Caco-2 (cell line): ENCODE measurements at regions not wholly inside any gene's neighbourhood (a gene's known extent, or its start where the extent isn't known, plus 50 kb on each side); places are given as distances from the start of the nearest gene placed in this dataset.

Experiments used
- BruUV-seq: library from RNA; stranded (reverse); fragments of 400-500 nt; replicated peaks from 2 replicates; lab custom pipeline; 2021; lab: Mats Ljungman, UMichigan
- CTCF ChIA-PET: fragments of 300-600 bp; sonication (Branson Sonifier 250); formaldehyde crosslinking; loops from one replicate; lab custom pipeline; 2022; ENCODE audit warnings: antibody characterized with exemption; lab: Charles Lee
- POLR2A ChIA-PET: fragments of 300-600 bp; sonication (Branson Sonifier 250); formaldehyde crosslinking; loops from one replicate; lab custom pipeline; 2022; ENCODE audit warnings: antibody characterized with exemption; lab: Charles Lee
- DNase-seq, 2 experiments: peaks; one replicate each; pipeline versions ENCODE4 v3.0.0 to v3.0.0-alpha.2; 2020 to 2022
- H3K27me3 ChIP-seq: replicated peaks from 2 replicates; pipeline ENCODE4 v1.6.0; 2011; ENCODE audit warnings: low read length; ENCODE audit not compliant: control insufficient read depth, insufficient read depth
- H3K36me3 ChIP-seq: 2 replicates; pipeline ENCODE4 v1.5.1; 2011; ENCODE audit warnings: low read length; ENCODE audit not compliant: control insufficient read depth, insufficient read depth
- H3K4me1 ChIP-seq: fragments of 250-450 bp; sonication (Bioruptor Pico); 2 replicates; pipeline ENCODE4 v1.5.1; 2020; ENCODE audit warnings: mild to moderate bottlenecking
- H3K4me3 ChIP-seq: 2 replicates; pipeline ENCODE4 v1.5.1; 2011; ENCODE audit warnings: low read depth, mild to moderate bottlenecking, control low read depth, low read length
- H3K9me3 ChIP-seq: fragments of 250-450 bp; sonication (Bioruptor Pico); 2 replicates; pipeline ENCODE4 v1.5.1; 2020; ENCODE audit warnings: mild to moderate bottlenecking, moderate library complexity
- H3K27ac Mint-ChIP-seq: one replicate; pipeline ENCODE4 v1.8.0; 2022; ENCODE audit warnings: mixed read lengths; ENCODE audit not compliant: unreplicated experiment
- H3K27me3 Mint-ChIP-seq: one replicate; pipeline ENCODE4 v1.8.0; 2022; ENCODE audit warnings: mixed read lengths; ENCODE audit not compliant: insufficient read depth, unreplicated experiment
- H3K36me3 Mint-ChIP-seq: one replicate; pipeline ENCODE4 v1.8.0; 2022; ENCODE audit warnings: mild to moderate bottlenecking, mixed read lengths; ENCODE audit not compliant: insufficient read depth, unreplicated experiment
- H3K4me1 Mint-ChIP-seq: one replicate; pipeline ENCODE4 v1.8.0; 2022; ENCODE audit warnings: low read depth, mixed read lengths; ENCODE audit not compliant: unreplicated experiment
- H3K4me3 Mint-ChIP-seq: one replicate; pipeline ENCODE4 v1.8.0; 2022; ENCODE audit warnings: mild to moderate bottlenecking, moderate library complexity, mixed read lengths; ENCODE audit not compliant: unreplicated experiment
- H3K9me3 Mint-ChIP-seq: one replicate; pipeline ENCODE4 v1.8.0; 2022; ENCODE audit warnings: mixed read lengths; ENCODE audit not compliant: unreplicated experiment
- CTCF ChIP-seq, 2 experiments: fragments of 200-600 bp in 1 of 2; IDR thresholded peaks; 1 replicate in 1 of 2; 2 replicates in 1 of 2; pipeline versions ENCODE4 v1.5.1 to v1.8.0; 2011 to 2022; ENCODE audit warnings: antibody characterized with exemption in 1 of 2, control low read depth in 1 of 2, inconsistent platforms in 1 of 2, low read depth in 1 of 2, low read length in 1 of 2, mild to moderate bottlenecking in 1 of 2, moderate library complexity in 1 of 2; ENCODE audit not compliant: insufficient read depth in 1 of 2, severe bottlenecking in 1 of 2, unreplicated experiment in 1 of 2
- intact Hi-C: fragments of 100-400 bp; cut with micrococcal nuclease; formaldehyde crosslinking; loops from one replicate; pipeline ENCODE4 v1.10.0; 2022; ENCODE audit not compliant: unreplicated experiment

- Mint-ChIP-seq H3K9me3 (no peaks in the 10 kb centered on the region), H3K27ac (no peak overlapping the region), H3K4me1 (no peaks in the 10 kb centered on the region), H3K36me3 (no peaks in the 10 kb centered on the region), H3K4me3 (no peak overlapping the region), H3K27me3 (no peaks in the 10 kb centered on the region)
- BruUV-seq = no TSS peak
- Histone ChIP-seq H3K4me3 (no peak overlapping the region), H3K27me3 (no peaks in the 10 kb centered on the region), H3K4me1 (no peaks in the 10 kb centered on the region), H3K36me3 (no peaks in the 10 kb centered on the region), H3K9me3 (no peaks in the 10 kb centered on the region)
- ChIA-PET CTCF (no interaction called here), POLR2A (no interaction called here)
- no peak for TF ChIP-seq CTCF (IDR thresholded peaks at IDR 0.05; ENCODE audit: insufficient read depth in 1 of 2, low read depth in 1 of 2, low read length in 1 of 2, severe bottlenecking in 1 of 2, unreplicated experiment in 1 of 2)
- intact Hi-C loops = no loop called here
- no peak for DNase-seq
Observed at GRCh38 chr11:129590030-129590752, 214.5 kb downstream of the BARX2 start.

GRCh38 chr11:129590753-129591475 is 215.3 kb downstream of the BARX2 start:
- H3K4me3 Mint-ChIP-seq = no peak overlapping the region
- no TSS peak for BruUV-seq
- intact Hi-C loops = no loop called here
- H3K36me3 ChIP-seq = no peaks in the 10 kb centered on the region
- no peaks in the 10 kb centered on the region for H3K27me3 ChIP-seq
- no peaks in the 10 kb centered on the region for H3K9me3 Mint-ChIP-seq
- H3K9me3 ChIP-seq = no peaks in the 10 kb centered on the region
- CTCF ChIA-PET = no interaction called here
- no peaks in the 10 kb centered on the region for H3K4me1 ChIP-seq
- POLR2A ChIA-PET = no interaction called here
- no peak overlapping the region for H3K4me3 ChIP-seq
- H3K4me1 Mint-ChIP-seq = no peaks in the 10 kb centered on the region
- no peaks in the 10 kb centered on the region for H3K36me3 Mint-ChIP-seq
- DNase-seq = no peak
- H3K27ac Mint-ChIP-seq = no peak overlapping the region
- no peaks in the 10 kb centered on the region for H3K27me3 Mint-ChIP-seq
- no peak for TF ChIP-seq CTCF (IDR thresholded peaks at IDR 0.05; ENCODE audit: insufficient read depth in 1 of 2, low read depth in 1 of 2, low read length in 1 of 2, severe bottlenecking in 1 of 2, unreplicated experiment in 1 of 2)

GRCh38 chr11:129591527-129591926 is 215.9 kb downstream of the BARX2 start:
- CTCF ChIA-PET = no interaction called here
- no peaks in the 10 kb centered on the region for H3K4me1 Mint-ChIP-seq
- no peak for DNase-seq
- no peaks in the 10 kb centered on the region for H3K4me1 ChIP-seq
- no peaks in the 10 kb centered on the region for H3K36me3 ChIP-seq
- H3K9me3 Mint-ChIP-seq = no peaks in the 10 kb centered on the region
- no peak overlapping the region for H3K27ac Mint-ChIP-seq
- no peak for TF ChIP-seq CTCF (IDR thresholded peaks at IDR 0.05; ENCODE audit: insufficient read depth in 1 of 2, low read depth in 1 of 2, low read length in 1 of 2, severe bottlenecking in 1 of 2, unreplicated experiment in 1 of 2)
- H3K36me3 Mint-ChIP-seq = no peaks in the 10 kb centered on the region
- H3K9me3 ChIP-seq = no peaks in the 10 kb centered on the region
- no TSS peak for BruUV-seq
- H3K4me3 Mint-ChIP-seq = no peak overlapping the region
- POLR2A ChIA-PET = no interaction called here
- intact Hi-C loops = no loop called here
- no peak overlapping the region for H3K4me3 ChIP-seq
- no peaks in the 10 kb centered on the region for H3K27me3 ChIP-seq
- H3K27me3 Mint-ChIP-seq = no peaks in the 10 kb centered on the region
